ENCODE measurements at regions not wholly inside any gene's neighbourhood (a gene's known extent, or its start where the extent isn't known, plus 50 kb on each side); places are given as distances from the start of the nearest gene placed in this dataset.
A peak's percentile ranks its signal among the peaks of the same experiment; 100 is the strongest.

DNA sequence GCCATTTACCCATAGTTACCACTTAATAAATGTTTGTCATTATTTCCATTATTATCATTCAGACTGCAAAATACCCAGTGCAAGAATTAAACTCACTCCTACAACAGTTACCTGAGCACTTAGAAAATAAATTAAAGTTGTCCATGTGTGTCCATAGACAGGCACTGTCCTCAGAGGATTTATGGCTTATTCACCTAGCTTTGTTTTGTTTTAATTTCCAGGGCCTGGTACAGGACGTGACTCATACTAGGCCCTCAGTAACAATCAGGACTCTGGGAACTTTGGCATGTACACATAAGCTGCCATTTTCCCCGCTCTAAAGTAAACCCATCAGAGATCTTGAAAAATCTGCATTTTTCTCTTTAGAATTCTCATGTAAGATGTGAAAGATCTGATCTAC is 458.5 kb upstream of the ARRDC4 start:
- Histone ChIP-seq H2AFZ (ENCODE audit: low read depth, low read length) (no peak overlapping the region), H3K79me2 (ENCODE audit: control insufficient read depth, insufficient read depth, low read length) (no peaks in the 10 kb centered on the region), H3K4me1 (replicated peaks in 1 of 2; ENCODE audit: control insufficient read depth in 2 of 2, insufficient read depth in 2 of 2, low read length in 2 of 2) (no peaks in the 10 kb centered on the region), H3K9ac (ENCODE audit: insufficient read depth in 1 of 2, low read depth in 2 of 2, low read length in 2 of 2) (no peak overlapping the region), H3K4me2 (ENCODE audit: insufficient read depth, low read length) (no peak overlapping the region), H3K36me3 (ENCODE audit: control insufficient read depth, insufficient read depth, low read length) (no peaks in the 10 kb centered on the region), H3K4me3 (no peak overlapping the region), H3K9me3 (replicated peaks; ENCODE audit: control insufficient read depth, insufficient read depth, low read depth, low read length) (no peaks in the 10 kb centered on the region), H3K27ac (ENCODE audit: extremely low read depth, low read depth, low read length) (no peak overlapping the region), H3K9me1 (ENCODE audit: control insufficient read depth, insufficient read depth, low read length) (no peaks in the 10 kb centered on the region), H3K27me3 (ENCODE audit: control insufficient read depth in 2 of 2, insufficient read depth in 2 of 2, low read length in 2 of 2) (no peaks in the 10 kb centered on the region), H4K20me1 (replicated peaks; ENCODE audit: control insufficient read depth, insufficient read depth, low read length) (no peaks in the 10 kb centered on the region)
- DNase-seq (ENCODE audit: extremely low read depth in 1 of 4, low spot score in 3 of 4), result no peak
- WGBS (ENCODE audit: insufficient coverage, low coverage, missing lambda C conversion rate), result 0% methylated on average over 2 of the region's 2 CpGs
- BruUV-seq (replicated peaks), result no TSS peak
- FAIRE-seq, result no peak
- intact Hi-C loops (cut with micrococcal nuclease) (no loop called here), in situ Hi-C loops (cut with MboI) (no loop called here)
- TF ChIP-seq DMBX1 (CRISPR knock-in tag; IDR thresholded peaks at IDR 0.05; ENCODE audit: borderline replicate concordance) (peak; percentile 40; the same call in 1 of the 2 replicates), ZFP1 (CRISPR knock-in tag; IDR thresholded peaks at IDR 0.05) (no peak), DPF2 (IDR thresholded peaks at IDR 0.05) (no peak)
- no peak for ATAC-seq
- CTCF ChIA-PET (ENCODE audit: low intra/inter-chr PET ratio), result no interaction called here
- POLR2A ChIA-PET, result no interaction called here

GRCh38 chr15:97504031-97504792 is 456.3 kb upstream of the ARRDC4 start:
- FAIRE-seq (no peak), DNase-seq (ENCODE audit: extremely low read depth in 1 of 4, low spot score in 3 of 4) (no peak), ATAC-seq (no peak)
- no peaks in the 10 kb centered on the region for H3K79me2 ChIP-seq (ENCODE audit: control insufficient read depth, insufficient read depth, low read length)
- no peaks in the 10 kb centered on the region for H4K20me1 ChIP-seq (replicated peaks; ENCODE audit: control insufficient read depth, insufficient read depth, low read length)
- no peaks in the 10 kb centered on the region for H3K36me3 ChIP-seq (ENCODE audit: control insufficient read depth, insufficient read depth, low read length)
- no TSS peak for BruUV-seq (replicated peaks)
- H3K9me1 ChIP-seq (ENCODE audit: control insufficient read depth, insufficient read depth, low read length), result no peaks in the 10 kb centered on the region
- no peak overlapping the region for H3K4me3 ChIP-seq
- CTCF ChIA-PET (ENCODE audit: low intra/inter-chr PET ratio), result no interaction called here
- H3K27ac ChIP-seq (ENCODE audit: extremely low read depth, low read depth, low read length), result no peak overlapping the region
- no peak overlapping the region for H3K4me2 ChIP-seq (ENCODE audit: insufficient read depth, low read length)
- intact Hi-C loops (cut with micrococcal nuclease) (no loop called here), in situ Hi-C loops (cut with MboI) (no loop called here)
- POLR2A ChIA-PET, result no interaction called here
- no peaks in the 10 kb centered on the region for H3K9me3 ChIP-seq (replicated peaks; ENCODE audit: control insufficient read depth, insufficient read depth, low read depth, low read length)
- no peaks in the 10 kb centered on the region for H3K27me3 ChIP-seq (ENCODE audit: control insufficient read depth in 2 of 2, insufficient read depth in 2 of 2, low read length in 2 of 2)
- no peak overlapping the region for H3K9ac ChIP-seq (ENCODE audit: insufficient read depth in 1 of 2, low read depth in 2 of 2, low read length in 2 of 2)
- H3K4me1 ChIP-seq (replicated peaks in 1 of 2; ENCODE audit: control insufficient read depth in 2 of 2, insufficient read depth in 2 of 2, low read length in 2 of 2), result no peaks in the 10 kb centered on the region
- no peak overlapping the region for H2AFZ ChIP-seq (ENCODE audit: low read depth, low read length)
- WGBS (ENCODE audit: insufficient coverage, low coverage, missing lambda C conversion rate), result 0% methylated on average over 6 of the region's 6 CpGs
- TF ChIP-seq ZNF311 (CRISPR knock-in tag; IDR thresholded peaks at IDR 0.05) (peak; percentile 17; the same call in 1 of the 2 replicates), SPI1 (IDR thresholded peaks at IDR 0.05; ENCODE audit: borderline replicate concordance, low read depth, low read length) (no peak), REST (IDR thresholded peaks at IDR 0.05; ENCODE audit: borderline replicate concordance) (0 out of 2 replicates have a peak, but pooled peaks have one; percentile 6), REST (CRISPR knock-in tag; IDR thresholded peaks at IDR 0.05; ENCODE audit: low read depth) (no peak), LEF1 (IDR thresholded peaks at IDR 0.05) (no peak), STAG1 (CRISPR knock-in tag; IDR thresholded peaks at IDR 0.05; ENCODE audit: borderline replicate concordance) (no peak)

Measured in K562 (cell line).